ENCODE measurements at regions not wholly inside any gene's neighbourhood (a gene's known extent, or its start where the extent isn't known, plus 50 kb on each side); places are given as distances from the start of the nearest gene placed in this dataset.

GRCh38 chr6:43976706-43977403, 150.4 kb downstream of the MRPL14 start:
- H3K27me3 ChIP-seq (ENCODE audit: control insufficient read depth in 5 of 5, insufficient read depth in 4 of 5, low read length in 5 of 5), result peaks cover 0 to 15% (median 3%) of the 10 kb centered on the region in 5 donors
- H3K4me3 ChIP-seq (ENCODE audit: low read depth in 1 of 5, low read length in 5 of 5), result no peak overlapping the region
- H3K9me3 ChIP-seq (ENCODE audit: control insufficient read depth in 5 of 5, low read length in 5 of 5), result peaks cover 0 to 4% (median 3%) of the 10 kb centered on the region in 5 donors
- peaks cover 2 to 11% (median 7%) of the 10 kb centered on the region in 5 donors for H3K4me1 ChIP-seq (ENCODE audit: control insufficient read depth in 5 of 5, insufficient read depth in 5 of 5, low read length in 5 of 5)
- H3K9ac ChIP-seq (ENCODE audit: low read length in 5 of 5), result no peak overlapping the region
- no peaks in the 10 kb centered on the region for H3K36me3 ChIP-seq (ENCODE audit: control insufficient read depth in 5 of 5, insufficient read depth in 5 of 5, low read length in 5 of 5)
- no peak overlapping the region for H3K27ac ChIP-seq (ENCODE audit: low read depth, low read length)

- H3K9ac ChIP-seq (ENCODE audit: low read length in 5 of 5), result no peak overlapping the region
Observed at GRCh38 chr6:43974643-43975230, 152.5 kb downstream of the MRPL14 start.

GRCh38 chr6:43973357-43973756, 153.9 kb downstream of the MRPL14 start:
- Histone ChIP-seq H3K9me3 (ENCODE audit: control insufficient read depth in 5 of 5, low read length in 5 of 5) (peaks cover 0 to 4% (median 3%) of the 10 kb centered on the region in 5 donors), H3K27ac (ENCODE audit: low read depth, low read length) (no peak overlapping the region), H3K27me3 (ENCODE audit: control insufficient read depth in 5 of 5, insufficient read depth in 4 of 5, low read length in 5 of 5) (peaks cover 0 to 4% (median 0%) of the 10 kb centered on the region in 5 donors), H3K9ac (ENCODE audit: low read length in 5 of 5) (no peak overlapping the region), H3K4me1 (ENCODE audit: control insufficient read depth in 5 of 5, insufficient read depth in 5 of 5, low read length in 5 of 5) (peaks cover 0 to 11% (median 6%) of the 10 kb centered on the region in 5 donors), H3K4me3 (ENCODE audit: low read depth in 1 of 5, low read length in 5 of 5) (no peak overlapping the region), H3K36me3 (ENCODE audit: control insufficient read depth in 5 of 5, insufficient read depth in 5 of 5, low read length in 5 of 5) (no peaks in the 10 kb centered on the region)

More at GRCh38 chr6:43974643-43975230, 152.5 kb downstream of the MRPL14 start:
- H3K9me3 ChIP-seq (ENCODE audit: control insufficient read depth in 5 of 5, low read length in 5 of 5), result peaks cover 0 to 4% (median 3%) of the 10 kb centered on the region in 5 donors
- no peak overlapping the region for H3K27ac ChIP-seq (ENCODE audit: low read depth, low read length)
- peaks cover 0 to 15% (median 0%) of the 10 kb centered on the region in 5 donors for H3K27me3 ChIP-seq (ENCODE audit: control insufficient read depth in 5 of 5, insufficient read depth in 4 of 5, low read length in 5 of 5)
- H3K4me1 ChIP-seq (ENCODE audit: control insufficient read depth in 5 of 5, insufficient read depth in 5 of 5, low read length in 5 of 5), result peaks cover 2 to 11% (median 6%) of the 10 kb centered on the region in 5 donors
- H3K4me3 ChIP-seq (ENCODE audit: low read depth in 1 of 5, low read length in 5 of 5), result no peak overlapping the region
- H3K36me3 ChIP-seq (ENCODE audit: control insufficient read depth in 5 of 5, insufficient read depth in 5 of 5, low read length in 5 of 5), result no peaks in the 10 kb centered on the region

DNA sequence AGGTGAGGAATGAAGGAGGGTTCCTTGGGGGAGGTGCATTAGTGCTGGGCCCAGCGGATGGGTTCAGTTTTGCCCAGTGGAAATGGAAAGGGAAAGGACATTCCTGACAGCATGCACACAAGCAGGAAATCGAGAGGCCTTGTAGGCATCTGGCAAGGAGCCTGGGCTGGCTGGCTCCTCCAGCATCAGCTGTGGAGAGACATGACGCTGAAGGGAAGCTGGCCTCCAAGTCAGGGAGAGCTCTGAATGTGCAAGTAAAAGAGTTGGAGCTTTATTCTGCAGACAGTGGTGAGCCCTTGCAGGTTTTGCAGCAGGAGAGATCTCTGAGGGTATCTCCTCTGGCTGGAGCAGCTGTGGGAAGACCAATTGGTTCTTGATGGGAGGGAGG, 154.3 kb downstream of the MRPL14 start:
- H3K9me3 ChIP-seq (ENCODE audit: control insufficient read depth in 5 of 5, low read length in 5 of 5), result peaks cover 0 to 4% (median 3%) of the 10 kb centered on the region in 5 donors
- no peak overlapping the region for H3K9ac ChIP-seq (ENCODE audit: low read length in 5 of 5)
- H3K27me3 ChIP-seq (ENCODE audit: control insufficient read depth in 5 of 5, insufficient read depth in 4 of 5, low read length in 5 of 5), result peaks cover 0 to 4% (median 0%) of the 10 kb centered on the region in 5 donors
- no peaks in the 10 kb centered on the region for H3K36me3 ChIP-seq (ENCODE audit: control insufficient read depth in 5 of 5, insufficient read depth in 5 of 5, low read length in 5 of 5)
- H3K27ac ChIP-seq (ENCODE audit: low read depth, low read length), result no peak overlapping the region
- H3K4me3 ChIP-seq (ENCODE audit: low read depth in 1 of 5, low read length in 5 of 5), result no peak overlapping the region
- peaks cover 0 to 11% (median 6%) of the 10 kb centered on the region in 5 donors for H3K4me1 ChIP-seq (ENCODE audit: control insufficient read depth in 5 of 5, insufficient read depth in 5 of 5, low read length in 5 of 5)

DNA sequence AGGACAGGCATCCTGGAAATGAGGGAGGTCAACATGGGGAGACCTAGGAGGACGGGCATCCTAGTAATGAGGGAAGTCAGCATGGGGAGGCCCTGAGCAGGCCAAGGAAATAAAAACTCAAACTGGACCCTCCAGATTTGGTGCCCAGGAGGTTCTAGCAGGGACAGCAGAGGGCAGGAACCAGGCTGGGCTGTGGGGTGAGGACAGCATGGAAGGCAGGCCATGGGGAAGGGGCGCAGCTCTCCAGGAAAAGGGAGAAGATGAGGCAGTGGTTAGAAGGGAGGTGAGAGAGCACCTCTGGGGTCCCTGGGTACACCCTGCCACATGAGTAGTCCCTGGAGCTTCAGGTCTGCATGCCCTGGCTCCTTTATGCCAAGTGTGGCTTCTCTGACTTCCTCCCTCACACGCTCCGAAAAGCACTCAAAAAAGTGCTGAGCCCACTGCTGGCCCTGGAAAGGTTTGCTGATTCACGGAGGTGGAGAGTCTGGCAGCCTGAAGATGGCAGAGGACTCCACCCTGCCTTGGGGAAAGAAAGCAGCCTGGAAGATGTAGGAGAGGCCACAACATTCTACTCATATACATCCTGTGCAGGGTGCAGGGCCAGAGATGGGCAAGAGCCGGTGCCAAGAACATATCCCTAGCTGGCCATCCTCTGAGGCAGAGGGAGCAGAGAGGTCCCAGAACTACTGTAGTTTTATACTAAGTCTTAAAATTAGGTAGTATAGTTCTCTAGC, 154.9 kb downstream of the MRPL14 start:
- Histone ChIP-seq H3K9ac (ENCODE audit: low read length in 5 of 5) (no peak overlapping the region), H3K27ac (ENCODE audit: low read depth, low read length) (no peak overlapping the region), H3K36me3 (ENCODE audit: control insufficient read depth in 5 of 5, insufficient read depth in 5 of 5, low read length in 5 of 5) (no peaks in the 10 kb centered on the region), H3K9me3 (ENCODE audit: control insufficient read depth in 5 of 5, low read length in 5 of 5) (peaks cover 0 to 4% (median 3%) of the 10 kb centered on the region in 5 donors), H3K4me3 (ENCODE audit: low read depth in 1 of 5, low read length in 5 of 5) (no peak overlapping the region), H3K27me3 (ENCODE audit: control insufficient read depth in 5 of 5, insufficient read depth in 4 of 5, low read length in 5 of 5) (peaks cover 0 to under 1% (median 0%) of the 10 kb centered on the region in 5 donors), H3K4me1 (ENCODE audit: control insufficient read depth in 5 of 5, insufficient read depth in 5 of 5, low read length in 5 of 5) (peaks cover 0 to 11% (median 6%) of the 10 kb centered on the region in 5 donors)

DNA sequence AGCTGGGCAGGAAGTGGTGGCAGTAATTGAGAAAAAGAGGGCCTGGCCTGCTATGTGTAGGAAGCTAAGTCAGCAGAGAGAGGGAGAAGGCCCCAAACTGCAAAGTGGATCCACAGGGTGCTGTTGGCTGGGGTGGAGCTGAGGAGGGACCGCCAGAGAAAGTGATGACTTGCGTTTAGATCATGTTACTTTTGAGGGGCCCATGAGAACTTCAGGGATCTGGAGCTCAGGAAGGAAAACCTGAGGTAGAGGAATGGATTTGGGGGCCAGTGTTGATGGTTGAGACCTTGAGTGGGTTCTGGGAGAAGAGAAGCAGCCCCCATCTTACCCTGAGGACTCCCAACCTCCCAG, 155.5 kb downstream of the MRPL14 start:
- Histone ChIP-seq H3K4me1 (ENCODE audit: control insufficient read depth in 5 of 5, insufficient read depth in 5 of 5, low read length in 5 of 5) (peaks cover 0 to 11% (median 6%) of the 10 kb centered on the region in 5 donors), H3K9me3 (ENCODE audit: control insufficient read depth in 5 of 5, low read length in 5 of 5) (peaks cover 0 to 4% (median 3%) of the 10 kb centered on the region in 5 donors), H3K9ac (ENCODE audit: low read length in 5 of 5) (no peak overlapping the region), H3K27me3 (ENCODE audit: control insufficient read depth in 5 of 5, insufficient read depth in 4 of 5, low read length in 5 of 5) (no peaks in the 10 kb centered on the region), H3K4me3 (ENCODE audit: low read depth in 1 of 5, low read length in 5 of 5) (no peak overlapping the region), H3K27ac (ENCODE audit: low read depth, low read length) (no peak overlapping the region), H3K36me3 (ENCODE audit: control insufficient read depth in 5 of 5, insufficient read depth in 5 of 5, low read length in 5 of 5) (no peaks in the 10 kb centered on the region)

DNA sequence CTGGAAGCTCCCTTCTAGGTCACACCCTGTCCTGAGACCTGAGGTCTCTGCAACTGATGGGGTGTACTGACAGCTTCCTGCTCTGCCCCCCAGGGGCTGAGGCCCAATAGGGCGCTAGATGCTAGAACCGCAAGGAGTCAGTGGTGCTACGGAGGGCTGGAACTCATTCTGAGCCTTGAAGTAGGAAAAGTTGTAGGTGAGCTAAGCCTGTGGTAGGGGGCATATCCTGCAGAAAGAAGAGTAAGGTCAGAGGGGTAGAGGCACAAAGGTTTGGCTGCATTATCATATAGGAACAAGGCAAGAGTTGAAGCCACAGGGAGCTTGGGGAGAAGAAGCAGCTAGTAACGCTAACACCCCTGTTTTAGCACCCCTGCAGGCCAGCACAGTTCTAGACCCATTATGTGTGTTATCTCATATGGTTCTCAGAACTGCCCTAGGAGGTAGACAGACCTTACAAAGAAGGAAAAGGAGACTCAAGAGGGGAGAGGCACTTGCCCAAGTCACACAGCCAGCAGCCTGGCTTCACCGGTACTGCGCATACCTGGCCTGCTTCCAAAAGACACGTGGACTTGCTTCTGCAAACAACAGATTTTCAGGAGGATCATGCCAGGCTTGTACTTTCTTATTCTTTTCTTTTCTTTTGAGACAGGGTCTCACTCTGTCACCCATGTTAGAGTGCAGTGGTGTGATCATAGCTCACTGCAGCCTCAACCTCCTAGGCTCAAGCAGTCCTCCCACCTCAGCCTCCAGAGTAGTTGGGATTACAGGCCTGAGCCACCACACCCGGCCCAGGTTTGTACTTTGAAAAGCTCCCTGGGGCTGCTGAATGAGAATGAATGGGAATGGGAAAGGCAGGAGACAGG, 156.1 kb downstream of the MRPL14 start:
- Histone ChIP-seq H3K9me3 (ENCODE audit: control insufficient read depth in 5 of 5, low read length in 5 of 5) (peaks cover 0 to 4% (median 3%) of the 10 kb centered on the region in 5 donors), H3K4me3 (ENCODE audit: low read depth in 1 of 5, low read length in 5 of 5) (no peak overlapping the region), H3K27me3 (ENCODE audit: control insufficient read depth in 5 of 5, insufficient read depth in 4 of 5, low read length in 5 of 5) (no peaks in the 10 kb centered on the region), H3K9ac (ENCODE audit: low read length in 5 of 5) (no peak overlapping the region), H3K4me1 (ENCODE audit: control insufficient read depth in 5 of 5, insufficient read depth in 5 of 5, low read length in 5 of 5) (peaks cover 0 to 11% (median 6%) of the 10 kb centered on the region in 5 donors), H3K36me3 (ENCODE audit: control insufficient read depth in 5 of 5, insufficient read depth in 5 of 5, low read length in 5 of 5) (no peaks in the 10 kb centered on the region), H3K27ac (ENCODE audit: low read depth, low read length) (no peak overlapping the region)

DNA sequence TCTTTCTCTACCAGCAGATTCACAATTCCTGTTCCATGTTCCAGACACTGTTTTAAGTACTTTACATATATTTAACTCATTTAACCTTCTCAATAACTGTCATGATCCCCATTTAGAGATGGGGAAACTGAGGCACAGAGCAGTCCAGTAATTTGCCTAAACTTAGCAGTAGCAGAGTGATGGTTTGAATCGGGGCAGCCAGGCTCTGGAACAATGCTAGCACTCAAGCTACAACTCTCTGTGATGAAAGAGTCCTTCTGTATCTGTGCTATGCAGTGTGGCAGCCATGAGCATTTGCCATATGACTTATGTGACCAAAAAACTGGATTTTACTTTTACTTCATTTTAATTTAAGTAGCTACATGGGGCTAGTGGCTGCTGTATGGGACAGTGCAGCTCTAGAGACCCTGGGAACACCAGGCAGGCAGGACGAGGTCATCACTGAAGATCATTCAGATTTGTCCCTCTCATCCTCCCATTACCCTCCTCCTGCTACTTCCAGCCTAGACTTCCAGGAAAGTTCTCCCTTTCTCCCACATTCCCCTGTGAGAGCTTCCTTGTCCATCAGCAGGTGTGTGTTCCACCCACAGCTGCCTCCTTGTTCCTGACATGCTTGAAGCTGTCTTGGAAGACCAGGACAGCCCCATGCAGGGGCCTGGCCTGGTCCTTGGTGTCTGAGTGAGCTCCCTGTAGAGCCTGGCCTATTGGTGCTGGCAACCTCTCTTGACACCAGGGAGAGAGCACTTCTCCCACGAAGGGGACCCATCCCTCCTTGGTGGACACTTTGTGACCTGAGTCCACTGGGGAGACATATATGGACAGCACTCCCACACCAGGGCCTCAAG, 157.0 kb downstream of the MRPL14 start:
- Histone ChIP-seq H3K27me3 (ENCODE audit: control insufficient read depth in 5 of 5, insufficient read depth in 4 of 5, low read length in 5 of 5) (peaks cover 0 to under 1% (median 0%) of the 10 kb centered on the region in 5 donors), H3K9me3 (ENCODE audit: control insufficient read depth in 5 of 5, low read length in 5 of 5) (peaks cover 0 to 2% (median 0%) of the 10 kb centered on the region in 5 donors), H3K9ac (ENCODE audit: low read length in 5 of 5) (no peak overlapping the region), H3K27ac (ENCODE audit: low read depth, low read length) (no peak overlapping the region), H3K36me3 (ENCODE audit: control insufficient read depth in 5 of 5, insufficient read depth in 5 of 5, low read length in 5 of 5) (no peaks in the 10 kb centered on the region), H3K4me1 (ENCODE audit: control insufficient read depth in 5 of 5, insufficient read depth in 5 of 5, low read length in 5 of 5) (peaks cover 0 to 11% (median 6%) of the 10 kb centered on the region in 5 donors), H3K4me3 (ENCODE audit: low read depth in 1 of 5, low read length in 5 of 5) (no peak overlapping the region)
